Erythroblast (primary cell): ENCODE measurements at regions not wholly inside any gene's neighbourhood (a gene's known extent, or its start where the extent isn't known, plus 50 kb on each side); places are given as distances from the start of the nearest gene placed in this dataset.

Source experiments
- GATA1 ChIP-seq: IDR thresholded peaks from 2 replicates; pipeline ENCODE4 v1.6.1; 2011; ENCODE audit warnings: low read depth, mild to moderate bottlenecking, control low read depth, low read length, moderate library complexity
- POLR2A ChIP-seq: IDR thresholded peaks from 2 replicates; pipeline ENCODE4 v1.6.1; 2011; ENCODE audit warnings: mild to moderate bottlenecking, low read length

- TF ChIP-seq POLR2A: no peak
- no peak for TF ChIP-seq GATA1
Measured at GRCh38 chr4:151983854-151984253, 223.0 kb upstream of the GATB start.
